H1 (cell line): ENCODE measurements at regions not wholly inside any gene's neighbourhood (a gene's known extent, or its start where the extent isn't known, plus 50 kb on each side); places are given as distances from the start of the nearest gene placed in this dataset.
"Not testable (repeated sequence)": the region's sequence is repeated elsewhere in the genome, so short reads cannot be mapped to it uniquely, and the experiment has no call there.

Source experiments
- CTCF ChIA-PET: fragments of 300-600 bp; sonication (Branson Sonifier 250); formaldehyde crosslinking; loops from one replicate; lab custom pipeline; 2021; ENCODE audit not compliant: partially characterized antibody; lab: Charles Lee
- POLR2A ChIA-PET: fragments of 300-600 bp; sonication (Branson Sonifier 250); formaldehyde crosslinking; loops from one replicate; lab custom pipeline; 2021; ENCODE audit warnings: inconsistent platforms; ENCODE audit not compliant: partially characterized antibody; lab: Charles Lee
- DNase-seq, 2 experiments: peaks; one replicate each; pipeline versions ENCODE4 v3.0.0 to v3.0.0-alpha.2; 2010 to 2022; ENCODE audit warnings: low spot score in 2 of 2, low read depth in 1 of 2, mixed read lengths in 1 of 2
- FAIRE-seq: peaks from 2 replicates; lab custom pipeline; 2011; peaks lifted over from hg19 to GRCh38; lab: Jason Lieb, UNC
- H2AFZ ChIP-seq: 2 replicates; pipeline ENCODE4 v1.8.1; 2012; ENCODE audit warnings: low read length, inconsistent platforms
- H2AK5ac ChIP-seq: 2 replicates; pipeline ENCODE4 v1.6.1; 2013; ENCODE audit warnings: low read depth, low read length
- H2BK120ac ChIP-seq: replicated peaks from 2 replicates; pipeline ENCODE3; 2013; ENCODE audit warnings: low read depth, low read length, inconsistent platforms
- H2BK12ac ChIP-seq: 2 replicates; pipeline ENCODE4 v1.6.1; 2013; ENCODE audit warnings: low read depth, low read length
- H2BK15ac ChIP-seq: 2 replicates; pipeline ENCODE4 v1.6.1; 2013; ENCODE audit warnings: low read length
- H2BK20ac ChIP-seq: 2 replicates; pipeline ENCODE4 v1.6.1; 2013; ENCODE audit warnings: low read length
- H2BK5ac ChIP-seq: 2 replicates; pipeline ENCODE4 v1.6.1; 2013; ENCODE audit warnings: low read depth, low read length
- H3K14ac ChIP-seq: 2 replicates; pipeline ENCODE4 v1.6.1; 2013; ENCODE audit warnings: inconsistent platforms; ENCODE audit not compliant: insufficient read length
- H3K18ac ChIP-seq: 2 replicates; pipeline ENCODE4 v1.6.1; 2013; ENCODE audit warnings: low read length; ENCODE audit errors: extremely low read depth
- H3K23ac ChIP-seq: 2 replicates; pipeline ENCODE4 v1.6.1; 2013; ENCODE audit warnings: inconsistent platforms; ENCODE audit not compliant: insufficient read length
- H3K23me2 ChIP-seq: 2 replicates; pipeline ENCODE4 v1.6.1; 2013; ENCODE audit warnings: low read depth, low read length
- H3K27ac ChIP-seq: 2 replicates; pipeline ENCODE4 v1.6.1; 2011; ENCODE audit warnings: low read depth, low read length, inconsistent platforms
- H3K27me3 ChIP-seq, 4 experiments: replicated peaks in 1 of 4; 1 replicate in 1 of 4; 2 replicates in 3 of 4; pipeline versions ENCODE4 v1.6.1 to v1.8.1; 2011 to 2013; ENCODE audit warnings: low read length in 3 of 4, mild to moderate bottlenecking in 3 of 4, inconsistent platforms in 2 of 4, mixed read lengths in 2 of 4, moderate library complexity in 1 of 4; ENCODE audit not compliant: control insufficient read depth in 3 of 4, insufficient read depth in 3 of 4; ENCODE audit errors: extremely low read depth in 1 of 4
- H3K36me3 ChIP-seq, 4 experiments: 2 replicates each; pipeline versions ENCODE4 v1.6.1 to v1.8.1; 2011 to 2013; ENCODE audit warnings: mild to moderate bottlenecking in 4 of 4, low read length in 3 of 4, moderate library complexity in 2 of 4, control low read depth in 1 of 4, inconsistent platforms in 1 of 4; ENCODE audit not compliant: insufficient read depth in 4 of 4, control insufficient read depth in 2 of 4
- H3K4ac ChIP-seq: replicated peaks from 2 replicates; pipeline ENCODE3; 2013; ENCODE audit warnings: low read length, low read depth, mixed read lengths, inconsistent platforms; ENCODE audit not compliant: insufficient read length
- H3K4me1 ChIP-seq, 4 experiments: replicated peaks in 1 of 4; 1 replicate in 1 of 4; 2 replicates in 3 of 4; pipeline versions ENCODE4 v1.6.1 to v1.8.1; 2011 to 2013; ENCODE audit warnings: low read length in 3 of 4, inconsistent platforms in 2 of 4, mixed read lengths in 1 of 4; ENCODE audit not compliant: insufficient read depth in 4 of 4, control insufficient read depth in 3 of 4
- H3K4me2 ChIP-seq, 2 experiments: 2 replicates each; pipeline versions ENCODE4 v1.6.1 to v1.8.1; 2011 to 2013; ENCODE audit warnings: low read depth in 2 of 2, low read length in 2 of 2, control low read depth in 1 of 2, inconsistent platforms in 1 of 2, mild to moderate bottlenecking in 1 of 2; ENCODE audit not compliant: insufficient read depth in 1 of 2
- H3K4me3 ChIP-seq, 4 experiments: fragments of 200-600, 300-600 bp in 1 of 4; sonication (generic), shearing (Covaris generic), sonication (Bioruptor Twin) in 1 of 4; 2 replicates each; pipeline versions ENCODE4 v1.5.1 to v1.8.1; 2011 to 2016; ENCODE audit warnings: low read length in 4 of 4, low read depth in 3 of 4, control low read depth in 2 of 4, inconsistent platforms in 2 of 4, mild to moderate bottlenecking in 2 of 4, mixed read lengths in 1 of 4, moderate library complexity in 1 of 4; ENCODE audit not compliant: insufficient read depth in 2 of 4; ENCODE audit errors: extremely low read depth in 1 of 4
- H3K56ac ChIP-seq: replicated peaks from 2 replicates; pipeline ENCODE3; 2013; ENCODE audit warnings: low read depth, mild to moderate bottlenecking, mixed read lengths, low read length, inconsistent platforms; ENCODE audit not compliant: insufficient read length
- H3K79me1 ChIP-seq: 2 replicates; pipeline ENCODE4 v1.6.1; 2013; ENCODE audit warnings: low read depth, low read length, control low read depth
- H3K79me2 ChIP-seq, 2 experiments: 2 replicates each; pipeline versions ENCODE4 v1.6.1 to v1.8.1; 2012 to 2013; ENCODE audit warnings: low read length in 2 of 2, mild to moderate bottlenecking in 2 of 2, inconsistent platforms in 1 of 2; ENCODE audit not compliant: insufficient read depth in 2 of 2, control insufficient read depth in 1 of 2
- H3K9ac ChIP-seq, 4 experiments: replicated peaks in 1 of 4; 1 replicate in 1 of 4; 2 replicates in 3 of 4; pipeline versions ENCODE4 v1.6.1 to v1.8.1; 2011 to 2013; ENCODE audit warnings: low read depth in 3 of 4, low read length in 3 of 4, control low read depth in 2 of 4, mild to moderate bottlenecking in 2 of 4, moderate library complexity in 2 of 4, inconsistent platforms in 1 of 4; ENCODE audit errors: extremely low read depth in 1 of 4
- H3K9me3 ChIP-seq, 2 experiments: 2 replicates each; pipeline versions ENCODE4 v1.6.1 to v1.8.1; 2012 to 2013; ENCODE audit warnings: mild to moderate bottlenecking in 2 of 2, moderate library complexity in 2 of 2, control low read depth in 1 of 2, inconsistent platforms in 1 of 2, low read depth in 1 of 2, low read length in 1 of 2, mixed read lengths in 1 of 2; ENCODE audit not compliant: insufficient read depth in 2 of 2
- H4K20me1 ChIP-seq, 2 experiments: replicated peaks in 1 of 2; 2 replicates each; pipeline versions ENCODE3 to v1.8.1; 2011 to 2013; ENCODE audit warnings: inconsistent platforms in 2 of 2, low read length in 2 of 2, mild to moderate bottlenecking in 1 of 2; ENCODE audit not compliant: insufficient read depth in 2 of 2, control insufficient read depth in 1 of 2
- H4K5ac ChIP-seq: 2 replicates; pipeline ENCODE4 v1.6.1; 2013; ENCODE audit warnings: low read length, low read depth, mixed read lengths, inconsistent platforms; ENCODE audit not compliant: insufficient read length
- H4K8ac ChIP-seq: 2 replicates; pipeline ENCODE4 v1.8.0; 2013; ENCODE audit warnings: mild to moderate bottlenecking, moderate library complexity, low read length, inconsistent platforms; ENCODE audit not compliant: insufficient read depth; ENCODE audit errors: extremely low read depth
- H4K91ac ChIP-seq: replicated peaks from 2 replicates; pipeline ENCODE3; 2013; ENCODE audit warnings: low read length, mixed read lengths, inconsistent platforms; ENCODE audit not compliant: insufficient read length
- WGBS, 2 experiments: shearing (Covaris generic) in 1 of 2; methylation state at CpG; one replicate each; pipeline versions ENCODE4 v1.1.6 to v1.1.7; 2013 to 2015; ENCODE audit warnings: low lambda C conversion rate in 2 of 2, mixed read lengths in 2 of 2, inconsistent platforms in 1 of 2, low coverage in 1 of 2, missing lambda C conversion rate in 1 of 2; ENCODE audit not compliant: insufficient replicate concordance in 2 of 2, insufficient coverage in 1 of 2, insufficient read length in 1 of 2; ENCODE audit errors: extremely low coverage in 1 of 2, missing lambda C conversion rate in 1 of 2; 5-methylcytosine and 5-hydroxymethylcytosine counted together

- H4K8ac ChIP-seq, H3K23ac ChIP-seq, CTCF ChIA-PET, H2BK5ac ChIP-seq, H4K91ac ChIP-seq, H3K9me3 ChIP-seq, FAIRE-seq, H3K14ac ChIP-seq, H3K56ac ChIP-seq, H3K4ac ChIP-seq, H2BK20ac ChIP-seq, H3K79me2 ChIP-seq, H4K5ac ChIP-seq, H3K27me3 ChIP-seq, POLR2A ChIA-PET, H3K36me3 ChIP-seq, H3K9ac ChIP-seq, H3K79me1 ChIP-seq, H3K23me2 ChIP-seq, H3K4me1 ChIP-seq, H3K4me3 ChIP-seq, H2AK5ac ChIP-seq, H3K4me2 ChIP-seq, H2AFZ ChIP-seq, H3K18ac ChIP-seq, H3K27ac ChIP-seq, H4K20me1 ChIP-seq, H2BK12ac ChIP-seq, DNase-seq, H2BK120ac ChIP-seq, H2BK15ac ChIP-seq: not testable (repeated sequence)
- 80% methylated on average over 2 of the region's 2 CpGs; no CpG with 5 or more reads in 1 of the 2 experiments for WGBS, 2 experiments
These were observed 430.5 kb upstream of the TMPRSS15 start for GRCh38 chr21:18834121-18834520.
